Left ventricle myocardium inferior (tissue), 1 donor: ENCODE measurements at regions not wholly inside any gene's neighbourhood (a gene's known extent, or its start where the extent isn't known, plus 50 kb on each side); places are given as distances from the start of the nearest gene placed in this dataset.

ENCODE experiments used
- DNase-seq: peaks from one replicate; pipeline ENCODE4 v3.0.0-alpha.2; 2020
- H3K27ac ChIP-seq: fragments of 200-600 bp; replicated peaks from 2 replicates; pipeline ENCODE4 v1.8.0; 2021
- H3K27me3 ChIP-seq: fragments of 200-600 bp; 2 replicates; pipeline ENCODE4 v1.8.0; 2021; ENCODE audit warnings: low read depth
- H3K36me3 ChIP-seq: fragments of 200-600 bp; 2 replicates; pipeline ENCODE4 v1.8.0; 2021
- H3K4me1 ChIP-seq: fragments of 200-600 bp; 2 replicates; pipeline ENCODE4 v1.8.0; 2021
- H3K4me3 ChIP-seq: fragments of 200-600 bp; 2 replicates; pipeline ENCODE4 v1.8.0; 2021; ENCODE audit warnings: mild to moderate bottlenecking, moderate library complexity
- H3K9me3 ChIP-seq: fragments of 200-600 bp; replicated peaks from 2 replicates; pipeline ENCODE4 v1.8.0; 2021
- intact Hi-C: fragments of 100-400 bp; cut with micrococcal nuclease; formaldehyde crosslinking; loops from one replicate; pipeline ENCODE4 v1.11.0; 2022
- TF ChIP-seq, protein P1 (sequence below): fragments of 200-600 bp; IDR thresholded peaks from 2 replicates; pipeline ENCODE4 v1.8.0; 2021; ENCODE audit warnings: antibody characterized with exemption, mild to moderate bottlenecking, borderline replicate concordance
- donor health status: DM: no; HTN: yes; CAD: no; lungs with severe emphysema.

- H3K4me3 ChIP-seq: no peak overlapping the region
- TF ChIP-seq, protein P1, sequence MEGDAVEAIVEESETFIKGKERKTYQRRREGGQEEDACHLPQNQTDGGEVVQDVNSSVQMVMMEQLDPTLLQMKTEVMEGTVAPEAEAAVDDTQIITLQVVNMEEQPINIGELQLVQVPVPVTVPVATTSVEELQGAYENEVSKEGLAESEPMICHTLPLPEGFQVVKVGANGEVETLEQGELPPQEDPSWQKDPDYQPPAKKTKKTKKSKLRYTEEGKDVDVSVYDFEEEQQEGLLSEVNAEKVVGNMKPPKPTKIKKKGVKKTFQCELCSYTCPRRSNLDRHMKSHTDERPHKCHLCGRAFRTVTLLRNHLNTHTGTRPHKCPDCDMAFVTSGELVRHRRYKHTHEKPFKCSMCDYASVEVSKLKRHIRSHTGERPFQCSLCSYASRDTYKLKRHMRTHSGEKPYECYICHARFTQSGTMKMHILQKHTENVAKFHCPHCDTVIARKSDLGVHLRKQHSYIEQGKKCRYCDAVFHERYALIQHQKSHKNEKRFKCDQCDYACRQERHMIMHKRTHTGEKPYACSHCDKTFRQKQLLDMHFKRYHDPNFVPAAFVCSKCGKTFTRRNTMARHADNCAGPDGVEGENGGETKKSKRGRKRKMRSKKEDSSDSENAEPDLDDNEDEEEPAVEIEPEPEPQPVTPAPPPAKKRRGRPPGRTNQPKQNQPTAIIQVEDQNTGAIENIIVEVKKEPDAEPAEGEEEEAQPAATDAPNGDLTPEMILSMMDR: no peak
- peaks cover 9% of the 10 kb centered on the region for H3K9me3 ChIP-seq
- no peaks in the 10 kb centered on the region for H3K4me1 ChIP-seq
- DNase-seq: no peak
- no peak overlapping the region for H3K27ac ChIP-seq
- no peaks in the 10 kb centered on the region for H3K27me3 ChIP-seq
- intact Hi-C loops: no loop called here
- no peaks in the 10 kb centered on the region for H3K36me3 ChIP-seq
These were observed 76.8 kb upstream of the CD96 start for GRCh38 chr3:111465081-111465670.

DNA sequence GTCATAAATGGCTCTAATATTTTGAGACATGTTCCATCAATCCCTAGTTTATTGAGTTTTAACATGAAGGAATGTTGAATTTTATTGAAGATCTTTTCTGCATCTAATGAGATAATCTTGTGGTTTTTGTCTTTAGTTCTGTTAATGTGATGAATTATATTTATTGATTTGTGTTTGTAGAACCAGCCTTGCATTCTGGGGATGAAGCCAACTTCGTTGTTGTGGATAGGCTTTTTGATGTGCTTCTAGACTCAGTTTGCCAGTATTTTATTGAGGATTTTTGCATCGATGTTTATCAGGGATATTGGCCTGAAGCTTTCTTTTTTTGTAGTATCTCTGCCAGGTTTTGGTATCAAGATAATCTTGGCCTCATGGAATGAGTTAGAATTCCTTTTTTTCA lies 72.0 kb upstream of the CD96 start:
- H3K4me1 ChIP-seq: no peaks in the 10 kb centered on the region
- TF ChIP-seq, protein P1: no peak
- DNase-seq: no peak
- H3K4me3 ChIP-seq: no peak overlapping the region
- intact Hi-C loops: no loop called here
- no peak overlapping the region for H3K27ac ChIP-seq
- no peaks in the 10 kb centered on the region for H3K27me3 ChIP-seq
- no peaks in the 10 kb centered on the region for H3K36me3 ChIP-seq
- H3K9me3 ChIP-seq: peaks cover 12% of the 10 kb centered on the region

GRCh38 chr3:111471831-111472230 lies 70.2 kb upstream of the CD96 start:
- intact Hi-C loops: no loop called here
- no peak overlapping the region for H3K27ac ChIP-seq
- H3K4me3 ChIP-seq: no peak overlapping the region
- TF ChIP-seq, protein P1: no peak
- no peaks in the 10 kb centered on the region for H3K27me3 ChIP-seq
- DNase-seq: no peak
- H3K36me3 ChIP-seq: no peaks in the 10 kb centered on the region
- no peaks in the 10 kb centered on the region for H3K4me1 ChIP-seq
- peaks cover 12% of the 10 kb centered on the region for H3K9me3 ChIP-seq

DNA sequence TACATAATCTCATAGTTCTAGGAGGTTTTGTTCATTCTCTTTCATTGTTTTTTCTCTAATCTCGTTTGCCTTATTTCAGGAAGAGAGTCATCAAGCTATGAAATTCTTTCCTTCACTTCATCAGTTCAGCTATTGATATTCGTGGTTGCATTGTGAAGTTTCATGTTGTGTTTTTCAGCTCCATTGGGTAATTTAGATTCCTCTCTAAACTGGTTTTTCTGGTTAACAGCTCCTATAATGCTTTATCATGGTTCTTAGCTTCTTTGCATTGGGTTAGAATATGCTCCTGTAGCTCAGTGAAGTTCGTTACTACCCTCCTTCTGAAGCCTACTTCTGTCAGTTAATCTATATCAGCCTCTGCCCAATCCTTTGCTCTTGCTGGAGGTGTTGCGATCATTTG lies 69.4 kb upstream of the CD96 start:
- Histone ChIP-seq H3K27ac (no peak overlapping the region), H3K36me3 (no peaks in the 10 kb centered on the region), H3K4me3 (no peak overlapping the region), H3K4me1 (no peaks in the 10 kb centered on the region), H3K9me3 (peaks cover 12% of the 10 kb centered on the region), H3K27me3 (no peaks in the 10 kb centered on the region)
- intact Hi-C loops: no loop called here
- TF ChIP-seq, protein P1: no peak
- DNase-seq: no peak

GRCh38 chr3:111473550-111473949 lies 68.4 kb upstream of the CD96 start:
- TF ChIP-seq, protein P1: no peak

More at GRCh38 chr3:111473550-111473949, 68.4 kb upstream of the CD96 start:
- no peak for DNase-seq
- Histone ChIP-seq H3K9me3 (peaks cover 3% of the 10 kb centered on the region), H3K27ac (no peak overlapping the region), H3K36me3 (no peaks in the 10 kb centered on the region), H3K4me3 (no peak overlapping the region), H3K27me3 (no peaks in the 10 kb centered on the region), H3K4me1 (no peaks in the 10 kb centered on the region)
- intact Hi-C loops: no loop called here
